RWPE1 (cell line): ENCODE measurements at regions not wholly inside any gene's neighbourhood (a gene's known extent, or its start where the extent isn't known, plus 50 kb on each side); places are given as distances from the start of the nearest gene placed in this dataset.
A peak's percentile ranks its signal among the peaks of the same experiment; 100 is the strongest.

Source experiments
- CTCF ChIA-PET: fragments of 350-600 bp; sonication (Branson Sonifier 250); formaldehyde crosslinking; extraction: SDS; loops from one replicate; lab custom pipeline; 2021; lab: Yijun Ruan, JAX
- POLR2A ChIA-PET: fragments of 400-600 bp; formaldehyde crosslinking; extraction: SDS; loops from one replicate; lab custom pipeline; 2020; ENCODE audit warnings: antibody characterized with exemption; ENCODE audit not compliant: low non-redundant PET; lab: Yijun Ruan, JAX
- DNase-seq: peaks from one replicate; pipeline ENCODE4 v3.0.0; 2012; ENCODE audit warnings: low spot score
- H3K27ac ChIP-seq: fragments of 450-650 bp; 2 replicates; pipeline ENCODE4 v1.5.1; 2017
- TF ChIP-seq, protein P1 (sequence below): fragments of 450-650 bp; conservative IDR thresholded peaks from 2 replicates; pipeline ENCODE4 v1.5.1; 2017; ENCODE audit warnings: low read depth, mild to moderate bottlenecking

DNA sequence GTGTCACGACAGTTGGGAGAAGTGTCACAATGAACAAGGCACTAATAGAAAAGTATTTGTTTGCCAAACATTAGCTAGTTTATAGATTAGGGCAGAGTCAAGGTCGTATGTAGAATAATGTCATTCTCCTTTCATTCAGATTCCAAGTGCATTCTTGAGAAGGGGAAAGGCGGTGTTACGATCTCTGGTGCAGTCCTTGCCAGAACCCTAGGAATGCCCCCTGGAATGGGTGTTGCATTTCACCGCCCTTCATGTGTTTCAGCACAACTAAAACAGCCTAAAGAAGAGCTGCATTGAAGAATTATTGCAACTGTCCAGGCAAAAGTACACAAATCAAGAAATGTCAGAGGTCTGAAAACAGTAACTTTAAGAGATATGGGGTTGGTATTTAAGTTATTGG lies 721.0 kb upstream of the WWC1 start:
- H3K27ac ChIP-seq = no peak overlapping the region
- ChIA-PET CTCF (interaction anchor here (0.6 kb wide), 1 partner anchor 1656 kb away, joined by 4 read pairs; no protein-coding TSS in a partner anchor), POLR2A (no interaction called here)
- DNase-seq = no peak
- TF ChIP-seq, protein P1, sequence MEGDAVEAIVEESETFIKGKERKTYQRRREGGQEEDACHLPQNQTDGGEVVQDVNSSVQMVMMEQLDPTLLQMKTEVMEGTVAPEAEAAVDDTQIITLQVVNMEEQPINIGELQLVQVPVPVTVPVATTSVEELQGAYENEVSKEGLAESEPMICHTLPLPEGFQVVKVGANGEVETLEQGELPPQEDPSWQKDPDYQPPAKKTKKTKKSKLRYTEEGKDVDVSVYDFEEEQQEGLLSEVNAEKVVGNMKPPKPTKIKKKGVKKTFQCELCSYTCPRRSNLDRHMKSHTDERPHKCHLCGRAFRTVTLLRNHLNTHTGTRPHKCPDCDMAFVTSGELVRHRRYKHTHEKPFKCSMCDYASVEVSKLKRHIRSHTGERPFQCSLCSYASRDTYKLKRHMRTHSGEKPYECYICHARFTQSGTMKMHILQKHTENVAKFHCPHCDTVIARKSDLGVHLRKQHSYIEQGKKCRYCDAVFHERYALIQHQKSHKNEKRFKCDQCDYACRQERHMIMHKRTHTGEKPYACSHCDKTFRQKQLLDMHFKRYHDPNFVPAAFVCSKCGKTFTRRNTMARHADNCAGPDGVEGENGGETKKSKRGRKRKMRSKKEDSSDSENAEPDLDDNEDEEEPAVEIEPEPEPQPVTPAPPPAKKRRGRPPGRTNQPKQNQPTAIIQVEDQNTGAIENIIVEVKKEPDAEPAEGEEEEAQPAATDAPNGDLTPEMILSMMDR = no peak

DNA sequence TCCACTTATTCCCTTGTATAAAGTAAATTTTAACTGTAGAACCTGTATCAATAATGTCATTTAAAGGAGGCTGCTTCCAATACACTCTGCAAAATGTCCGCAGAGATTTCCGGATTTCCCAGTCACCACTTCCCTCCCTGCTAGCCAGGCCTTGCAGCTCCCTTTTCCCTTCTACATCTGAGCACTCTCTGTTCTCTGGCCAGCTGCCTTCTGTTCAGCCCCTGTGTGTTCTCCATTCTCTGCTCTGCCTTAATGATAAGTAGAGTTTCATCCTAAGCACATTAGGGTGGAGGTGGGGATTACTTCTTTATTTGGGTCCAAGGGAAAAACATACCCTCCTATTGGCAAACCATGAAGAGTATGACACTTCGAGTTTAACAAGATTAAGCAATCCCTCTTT lies 719.6 kb upstream of the WWC1 start:
- ChIA-PET CTCF (interaction anchor here (0.6 to 0.7 kb wide), 2 partner anchors 360 to 1917 kb away, joined by 3 to 4 read pairs; no protein-coding TSS in a partner anchor), POLR2A (no interaction called here)
- no peak overlapping the region for H3K27ac ChIP-seq
- TF ChIP-seq, protein P1 = no peak
- no peak for DNase-seq

DNA sequence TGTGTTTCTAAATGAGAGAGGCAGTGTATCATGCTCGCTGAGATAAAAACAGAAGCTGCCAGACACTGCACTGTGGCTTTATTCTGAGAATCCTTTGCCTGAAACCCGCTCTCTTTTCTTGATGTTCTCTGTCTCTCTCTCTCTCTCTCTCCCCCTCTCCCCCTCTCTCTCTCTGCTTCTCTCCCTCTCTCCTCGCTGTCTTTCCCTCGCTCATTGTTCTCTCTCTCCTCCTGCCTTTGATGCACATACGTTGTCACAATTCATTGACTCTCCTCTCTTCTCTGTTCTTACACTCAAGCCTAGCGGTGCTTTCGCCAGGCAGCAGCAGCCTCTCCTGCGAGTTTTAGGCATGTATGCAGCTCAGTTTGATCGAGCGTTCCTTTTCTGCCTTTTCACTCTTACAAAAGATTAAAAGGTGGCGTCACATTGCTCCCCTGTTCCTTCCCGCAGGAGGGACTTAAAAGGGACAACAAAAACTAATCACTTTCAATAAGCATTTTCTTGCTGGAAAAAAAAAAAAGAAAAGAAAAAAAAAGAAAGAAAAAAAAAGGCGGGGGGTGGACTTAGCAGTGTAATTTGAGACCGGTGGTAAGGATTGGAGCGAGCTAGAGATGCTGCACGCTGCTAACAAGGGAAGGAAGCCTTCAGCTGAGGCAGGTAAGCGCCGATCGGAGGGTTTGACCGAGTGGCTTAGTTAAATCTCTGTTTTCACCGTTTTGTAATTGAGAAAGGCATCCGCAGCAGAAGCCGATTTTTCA lies 717.9 kb upstream of the WWC1 start:
- CTCF ChIA-PET = interaction anchor here (0.6 to 1.3 kb wide), 8 partner anchors 9 to 1025 kb away, joined by 3 to 7 read pairs (median 4); no protein-coding TSS in a partner anchor
- no peak overlapping the region for H3K27ac ChIP-seq
- POLR2A ChIA-PET = no interaction called here
- TF ChIP-seq, protein P1 = no peak
- DNase-seq = peak; percentile 57

DNA sequence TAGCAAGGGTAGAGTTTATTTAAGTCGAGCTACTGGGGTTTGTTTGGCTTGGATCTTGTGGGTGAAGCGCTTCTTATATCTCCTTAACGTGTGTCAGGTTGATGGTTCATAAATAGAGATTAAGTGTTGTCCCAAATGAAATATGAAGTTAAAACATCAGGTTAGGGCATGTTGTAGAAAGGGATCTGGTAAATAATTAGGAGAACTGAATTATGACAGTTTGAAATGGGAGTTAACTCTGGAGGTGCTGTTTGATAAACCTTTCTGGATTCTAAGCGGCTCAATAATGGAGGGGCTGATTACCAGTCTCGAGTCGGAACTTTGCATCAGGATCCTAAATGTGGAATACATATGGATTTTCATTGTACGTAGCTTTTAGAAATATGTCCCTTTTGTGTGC lies 717.0 kb upstream of the WWC1 start:
- ChIA-PET CTCF (interaction anchor here (0.9 kb wide), 1 partner anchor 268 kb away, joined by 3 read pairs; no protein-coding TSS in a partner anchor), POLR2A (no interaction called here)
- TF ChIP-seq, protein P1 = no peak
- no peak for DNase-seq
- H3K27ac ChIP-seq = no peak overlapping the region

DNA sequence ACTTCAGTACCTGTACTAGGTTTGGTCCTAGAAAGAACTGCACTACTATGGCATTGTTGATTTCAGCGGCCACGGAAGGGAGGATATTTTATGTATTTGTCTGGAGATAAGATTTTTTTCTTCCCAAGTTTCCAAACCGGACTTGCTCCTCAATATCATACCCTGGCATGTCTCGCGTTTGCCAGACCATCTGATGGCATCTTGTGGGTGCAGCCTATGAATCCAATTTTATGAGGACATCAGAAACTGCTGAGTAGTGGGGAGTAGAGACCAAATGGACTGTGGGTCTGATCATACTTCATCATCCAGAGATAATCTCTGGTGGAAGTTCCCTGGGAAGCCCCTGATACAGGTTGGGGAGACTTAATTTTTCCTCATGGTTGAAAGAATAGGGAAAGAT lies 716.1 kb upstream of the WWC1 start:
- TF ChIP-seq, protein P1 = no peak
- no peak overlapping the region for H3K27ac ChIP-seq
- ChIA-PET CTCF (interaction anchor here (1.3 kb wide), 1 partner anchor 472 kb away, joined by 3 read pairs; no protein-coding TSS in a partner anchor), POLR2A (no interaction called here)
- DNase-seq = no peak

DNA sequence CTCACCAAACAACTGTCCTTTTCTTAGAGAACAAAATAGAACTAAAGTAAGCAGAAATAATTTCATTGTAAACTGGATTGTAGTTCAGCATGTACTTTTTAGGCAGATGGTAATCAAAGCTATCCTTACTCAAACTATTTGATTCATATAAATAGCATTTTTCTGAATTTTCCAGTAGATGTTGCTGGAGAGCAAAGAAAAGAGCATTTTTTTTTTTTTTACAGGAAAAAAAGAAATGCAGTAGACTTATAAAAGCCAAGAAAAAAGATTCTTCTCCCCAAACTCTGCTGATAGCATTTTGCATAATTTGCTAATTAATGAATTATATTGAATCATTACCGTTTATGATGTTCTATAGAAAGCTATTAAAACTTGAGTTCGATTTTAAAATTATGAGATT lies 715.3 kb upstream of the WWC1 start:
- TF ChIP-seq, protein P1 = peak; percentile 20; the same call in 1 of the 2 replicates
- ChIA-PET CTCF (interaction anchor here (0.6 to 1.3 kb wide), 6 partner anchors 131 to 912 kb away, joined by 3 to 8 read pairs (median 4); no protein-coding TSS in a partner anchor), POLR2A (no interaction called here)
- no peak for DNase-seq
- no peak overlapping the region for H3K27ac ChIP-seq
